ENCODE measurements at regions not wholly inside any gene's neighbourhood (a gene's known extent, or its start where the extent isn't known, plus 50 kb on each side); places are given as distances from the start of the nearest gene placed in this dataset.

DNA sequence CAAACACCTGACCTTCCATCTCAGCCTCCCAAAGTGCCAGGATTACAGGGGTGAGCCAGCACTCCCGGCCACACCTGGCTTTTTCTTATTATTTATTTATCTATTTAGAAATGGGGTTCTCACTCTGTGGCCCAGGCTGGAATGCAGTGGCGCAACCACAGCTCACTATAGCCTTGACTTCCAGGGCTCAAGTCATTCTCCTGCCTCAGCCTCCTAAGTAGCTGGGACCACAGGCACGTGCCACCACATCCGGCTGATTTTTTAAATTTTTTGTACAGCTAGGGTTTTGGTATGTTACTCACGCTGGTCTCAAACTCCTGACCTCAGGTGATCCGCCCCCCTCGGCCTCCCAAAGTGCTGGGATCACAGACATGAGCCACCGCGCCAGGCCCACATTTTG, 56.9 kb upstream of the MYL10 start:
- TF ChIP-seq ZFP30 (CRISPR knock-in tag; IDR thresholded peaks at IDR 0.05) (no peak), GLIS3 (CRISPR knock-in tag; IDR thresholded peaks at IDR 0.05) (no peak), ARNTL (CRISPR knock-in tag; IDR thresholded peaks at IDR 0.05; ENCODE audit: borderline replicate concordance, low read depth) (no peak), RARB (CRISPR knock-in tag; IDR thresholded peaks at IDR 0.05) (no peak), CSDC2 (CRISPR knock-in tag; IDR thresholded peaks at IDR 0.05) (no peak), TOX (CRISPR knock-in tag; IDR thresholded peaks at IDR 0.05; ENCODE audit: borderline replicate concordance) (no peak), TCF4 (CRISPR knock-in tag; IDR thresholded peaks at IDR 0.05; ENCODE audit: borderline replicate concordance) (no peak), OSR1 (CRISPR knock-in tag; IDR thresholded peaks at IDR 0.05) (no peak)
- TF ChIP-seq, protein P1, sequence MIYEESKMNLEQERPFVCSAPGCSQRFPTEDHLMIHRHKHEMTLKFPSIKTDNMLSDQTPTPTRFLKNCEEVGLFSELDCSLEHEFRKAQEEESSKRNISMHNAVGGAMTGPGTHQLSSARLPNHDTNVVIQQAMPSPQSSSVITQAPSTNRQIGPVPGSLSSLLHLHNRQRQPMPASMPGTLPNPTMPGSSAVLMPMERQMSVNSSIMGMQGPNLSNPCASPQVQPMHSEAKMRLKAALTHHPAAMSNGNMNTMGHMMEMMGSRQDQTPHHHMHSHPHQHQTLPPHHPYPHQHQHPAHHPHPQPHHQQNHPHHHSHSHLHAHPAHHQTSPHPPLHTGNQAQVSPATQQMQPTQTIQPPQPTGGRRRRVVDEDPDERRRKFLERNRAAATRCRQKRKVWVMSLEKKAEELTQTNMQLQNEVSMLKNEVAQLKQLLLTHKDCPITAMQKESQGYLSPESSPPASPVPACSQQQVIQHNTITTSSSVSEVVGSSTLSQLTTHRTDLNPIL (CRISPR knock-in tag; IDR thresholded peaks at IDR 0.05; ENCODE audit: low read depth), result no peak
- TF ChIP-seq, protein P2, sequence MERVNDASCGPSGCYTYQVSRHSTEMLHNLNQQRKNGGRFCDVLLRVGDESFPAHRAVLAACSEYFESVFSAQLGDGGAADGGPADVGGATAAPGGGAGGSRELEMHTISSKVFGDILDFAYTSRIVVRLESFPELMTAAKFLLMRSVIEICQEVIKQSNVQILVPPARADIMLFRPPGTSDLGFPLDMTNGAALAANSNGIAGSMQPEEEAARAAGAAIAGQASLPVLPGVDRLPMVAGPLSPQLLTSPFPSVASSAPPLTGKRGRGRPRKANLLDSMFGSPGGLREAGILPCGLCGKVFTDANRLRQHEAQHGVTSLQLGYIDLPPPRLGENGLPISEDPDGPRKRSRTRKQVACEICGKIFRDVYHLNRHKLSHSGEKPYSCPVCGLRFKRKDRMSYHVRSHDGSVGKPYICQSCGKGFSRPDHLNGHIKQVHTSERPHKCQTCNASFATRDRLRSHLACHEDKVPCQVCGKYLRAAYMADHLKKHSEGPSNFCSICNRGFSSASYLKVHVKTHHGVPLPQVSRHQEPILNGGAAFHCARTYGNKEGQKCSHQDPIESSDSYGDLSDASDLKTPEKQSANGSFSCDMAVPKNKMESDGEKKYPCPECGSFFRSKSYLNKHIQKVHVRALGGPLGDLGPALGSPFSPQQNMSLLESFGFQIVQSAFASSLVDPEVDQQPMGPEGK (CRISPR knock-in tag; IDR thresholded peaks at IDR 0.05; ENCODE audit: borderline replicate concordance), result no peak
- TF ChIP-seq, protein P3, sequence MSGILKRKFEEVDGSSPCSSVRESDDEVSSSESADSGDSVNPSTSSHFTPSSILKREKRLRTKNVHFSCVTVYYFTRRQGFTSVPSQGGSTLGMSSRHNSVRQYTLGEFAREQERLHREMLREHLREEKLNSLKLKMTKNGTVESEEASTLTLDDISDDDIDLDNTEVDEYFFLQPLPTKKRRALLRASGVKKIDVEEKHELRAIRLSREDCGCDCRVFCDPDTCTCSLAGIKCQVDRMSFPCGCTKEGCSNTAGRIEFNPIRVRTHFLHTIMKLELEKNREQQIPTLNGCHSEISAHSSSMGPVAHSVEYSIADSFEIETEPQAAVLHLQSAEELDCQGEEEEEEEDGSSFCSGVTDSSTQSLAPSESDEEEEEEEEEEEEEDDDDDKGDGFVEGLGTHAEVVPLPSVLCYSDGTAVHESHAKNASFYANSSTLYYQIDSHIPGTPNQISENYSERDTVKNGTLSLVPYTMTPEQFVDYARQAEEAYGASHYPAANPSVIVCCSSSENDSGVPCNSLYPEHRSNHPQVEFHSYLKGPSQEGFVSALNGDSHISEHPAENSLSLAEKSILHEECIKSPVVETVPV (CRISPR knock-in tag; IDR thresholded peaks at IDR 0.05), result no peak
- TF ChIP-seq, protein P4, sequence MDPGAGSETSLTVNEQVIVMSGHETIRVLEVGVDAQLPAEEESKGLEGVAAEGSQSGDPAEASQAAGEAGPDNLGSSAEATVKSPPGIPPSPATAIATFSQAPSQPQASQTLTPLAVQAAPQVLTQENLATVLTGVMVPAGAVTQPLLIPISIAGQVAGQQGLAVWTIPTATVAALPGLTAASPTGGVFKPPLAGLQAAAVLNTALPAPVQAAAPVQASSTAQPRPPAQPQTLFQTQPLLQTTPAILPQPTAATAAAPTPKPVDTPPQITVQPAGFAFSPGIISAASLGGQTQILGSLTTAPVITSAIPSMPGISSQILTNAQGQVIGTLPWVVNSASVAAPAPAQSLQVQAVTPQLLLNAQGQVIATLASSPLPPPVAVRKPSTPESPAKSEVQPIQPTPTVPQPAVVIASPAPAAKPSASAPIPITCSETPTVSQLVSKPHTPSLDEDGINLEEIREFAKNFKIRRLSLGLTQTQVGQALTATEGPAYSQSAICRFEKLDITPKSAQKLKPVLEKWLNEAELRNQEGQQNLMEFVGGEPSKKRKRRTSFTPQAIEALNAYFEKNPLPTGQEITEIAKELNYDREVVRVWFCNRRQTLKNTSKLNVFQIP (CRISPR knock-in tag; IDR thresholded peaks at IDR 0.05; ENCODE audit: borderline replicate concordance, low read depth), result no peak
